WERI-Rb-1 (cell line): ENCODE measurements at regions not wholly inside any gene's neighbourhood (a gene's known extent, or its start where the extent isn't known, plus 50 kb on each side); places are given as distances from the start of the nearest gene placed in this dataset.

Source experiments
- DNase-seq: peaks from one replicate; pipeline ENCODE4 v3.0.0-alpha.2; 2020
- H3K27ac ChIP-seq: fragments of 250-450 bp; sonication (Bioruptor Pico); 2 replicates; pipeline ENCODE4 v1.5.1; 2020; ENCODE audit warnings: mild to moderate bottlenecking, moderate library complexity
- H3K27me3 ChIP-seq: fragments of 250-450 bp; sonication (Bioruptor Pico); 2 replicates; pipeline ENCODE4 v1.5.1; 2021; ENCODE audit warnings: mild to moderate bottlenecking, low read depth, moderate library complexity; ENCODE audit not compliant: insufficient read depth, severe bottlenecking
- H3K36me3 ChIP-seq: fragments of 250-450 bp; sonication (Bioruptor Pico); 2 replicates; pipeline ENCODE4 v1.5.1; 2020; ENCODE audit warnings: mild to moderate bottlenecking, moderate library complexity
- H3K4me3 ChIP-seq: 2 replicates; pipeline ENCODE4 v1.5.1; 2011; ENCODE audit warnings: low read depth, mild to moderate bottlenecking, control low read depth, low read length
- H3K9me3 ChIP-seq: fragments of 250-450 bp; sonication (Bioruptor Pico); 2 replicates; pipeline ENCODE4 v1.5.1; 2021; ENCODE audit warnings: mild to moderate bottlenecking, moderate library complexity; ENCODE audit not compliant: severe bottlenecking
- TF ChIP-seq, protein P1 (sequence below): IDR thresholded peaks from 2 replicates; pipeline ENCODE4 v1.5.1; 2011; ENCODE audit warnings: low read depth, mild to moderate bottlenecking, control low read depth, inconsistent platforms, low read length

DNA sequence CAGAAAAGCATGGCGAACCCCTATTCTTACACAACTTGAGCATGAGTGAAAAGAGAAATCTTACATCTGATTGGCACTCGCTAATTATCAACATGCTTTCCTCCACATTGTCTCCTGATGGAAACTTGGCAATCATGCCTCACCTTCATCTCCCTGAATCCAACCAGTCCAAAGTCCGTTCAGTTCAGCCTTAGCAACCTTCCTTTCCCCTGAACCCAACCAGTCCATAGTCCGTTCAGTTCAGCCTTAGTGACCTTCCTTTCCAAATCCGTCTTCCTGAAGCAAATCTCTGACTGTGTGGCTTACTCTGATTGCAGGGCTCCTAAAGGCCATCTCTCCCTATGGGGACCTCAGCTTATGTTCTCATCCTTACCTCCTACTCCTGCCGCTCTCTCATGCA is 538.3 kb upstream of the CLINT1 start:
- no peak for DNase-seq
- H3K27me3 ChIP-seq: no peaks in the 10 kb centered on the region
- no peaks in the 10 kb centered on the region for H3K36me3 ChIP-seq
- H3K9me3 ChIP-seq: no peaks in the 10 kb centered on the region
- no peak overlapping the region for H3K4me3 ChIP-seq
- TF ChIP-seq, protein P1, sequence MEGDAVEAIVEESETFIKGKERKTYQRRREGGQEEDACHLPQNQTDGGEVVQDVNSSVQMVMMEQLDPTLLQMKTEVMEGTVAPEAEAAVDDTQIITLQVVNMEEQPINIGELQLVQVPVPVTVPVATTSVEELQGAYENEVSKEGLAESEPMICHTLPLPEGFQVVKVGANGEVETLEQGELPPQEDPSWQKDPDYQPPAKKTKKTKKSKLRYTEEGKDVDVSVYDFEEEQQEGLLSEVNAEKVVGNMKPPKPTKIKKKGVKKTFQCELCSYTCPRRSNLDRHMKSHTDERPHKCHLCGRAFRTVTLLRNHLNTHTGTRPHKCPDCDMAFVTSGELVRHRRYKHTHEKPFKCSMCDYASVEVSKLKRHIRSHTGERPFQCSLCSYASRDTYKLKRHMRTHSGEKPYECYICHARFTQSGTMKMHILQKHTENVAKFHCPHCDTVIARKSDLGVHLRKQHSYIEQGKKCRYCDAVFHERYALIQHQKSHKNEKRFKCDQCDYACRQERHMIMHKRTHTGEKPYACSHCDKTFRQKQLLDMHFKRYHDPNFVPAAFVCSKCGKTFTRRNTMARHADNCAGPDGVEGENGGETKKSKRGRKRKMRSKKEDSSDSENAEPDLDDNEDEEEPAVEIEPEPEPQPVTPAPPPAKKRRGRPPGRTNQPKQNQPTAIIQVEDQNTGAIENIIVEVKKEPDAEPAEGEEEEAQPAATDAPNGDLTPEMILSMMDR: no peak
- no peak overlapping the region for H3K27ac ChIP-seq

DNA sequence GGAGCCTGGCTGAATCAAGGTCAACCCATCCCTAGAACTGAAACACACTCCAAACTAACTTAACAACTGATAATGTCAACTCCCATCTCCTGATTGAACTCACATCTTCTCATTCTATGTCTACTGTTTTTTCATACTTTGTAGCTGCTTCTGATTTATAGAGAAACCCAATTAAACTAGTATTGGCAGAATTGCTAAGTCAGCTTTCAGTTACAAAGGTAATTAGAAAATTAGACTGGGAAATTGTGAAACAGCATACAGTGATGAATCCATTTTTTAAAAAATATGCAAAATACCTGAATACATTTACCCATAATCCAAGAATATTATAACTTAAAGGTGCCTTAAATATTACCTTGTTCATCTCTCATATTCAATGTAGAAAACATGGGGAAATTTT is 535.2 kb upstream of the CLINT1 start:
- Histone ChIP-seq H3K27ac (no peak overlapping the region), H3K9me3 (no peaks in the 10 kb centered on the region), H3K27me3 (no peaks in the 10 kb centered on the region), H3K36me3 (no peaks in the 10 kb centered on the region), H3K4me3 (no peak overlapping the region)
- no peak for DNase-seq
- TF ChIP-seq, protein P1: no peak

DNA sequence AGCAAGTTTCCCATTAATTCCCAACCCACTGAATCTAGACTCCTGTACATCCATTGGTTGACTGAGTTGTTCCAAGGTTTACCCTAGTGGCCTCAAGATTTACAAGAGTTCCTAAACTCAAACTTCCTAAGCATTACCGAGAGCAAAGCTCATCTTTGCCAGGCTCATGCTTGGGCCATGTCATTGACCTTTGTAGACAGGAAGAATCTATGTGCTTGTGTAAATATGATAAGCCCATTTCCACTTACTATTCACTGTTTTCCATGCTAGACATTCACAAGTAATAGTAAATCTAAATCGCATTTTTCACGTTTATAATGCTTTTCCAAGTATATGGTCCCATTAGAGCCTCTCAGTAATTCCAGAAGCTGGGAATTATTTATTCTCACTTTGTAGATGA is 534.5 kb upstream of the CLINT1 start:
- no peak for DNase-seq
- no peak overlapping the region for H3K4me3 ChIP-seq
- TF ChIP-seq, protein P1: no peak
- H3K36me3 ChIP-seq: no peaks in the 10 kb centered on the region
- H3K27me3 ChIP-seq: no peaks in the 10 kb centered on the region
- H3K9me3 ChIP-seq: no peaks in the 10 kb centered on the region
- no peak overlapping the region for H3K27ac ChIP-seq

DNA sequence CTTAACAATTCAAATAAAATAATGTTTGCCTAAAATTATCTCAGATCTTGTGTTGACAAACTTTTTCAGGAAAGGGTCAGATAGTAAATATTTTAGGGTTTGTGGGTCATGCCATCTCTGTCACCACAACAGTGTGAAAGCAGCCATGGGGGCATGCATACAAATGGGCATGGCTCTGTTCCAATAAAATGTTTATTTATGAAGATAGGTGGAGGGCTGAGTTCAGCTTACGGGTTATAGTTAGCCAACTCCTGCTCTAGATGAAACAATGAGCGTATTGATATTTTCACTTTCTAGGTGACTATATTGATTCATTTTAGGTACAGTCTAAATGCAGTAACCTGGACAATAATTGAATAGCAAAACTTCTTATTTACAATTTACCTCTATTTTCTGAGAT is 533.8 kb upstream of the CLINT1 start:
- no peak overlapping the region for H3K4me3 ChIP-seq
- no peaks in the 10 kb centered on the region for H3K36me3 ChIP-seq
- H3K27me3 ChIP-seq: no peaks in the 10 kb centered on the region
- TF ChIP-seq, protein P1: no peak
- no peaks in the 10 kb centered on the region for H3K9me3 ChIP-seq
- no peak overlapping the region for H3K27ac ChIP-seq
- no peak for DNase-seq

DNA sequence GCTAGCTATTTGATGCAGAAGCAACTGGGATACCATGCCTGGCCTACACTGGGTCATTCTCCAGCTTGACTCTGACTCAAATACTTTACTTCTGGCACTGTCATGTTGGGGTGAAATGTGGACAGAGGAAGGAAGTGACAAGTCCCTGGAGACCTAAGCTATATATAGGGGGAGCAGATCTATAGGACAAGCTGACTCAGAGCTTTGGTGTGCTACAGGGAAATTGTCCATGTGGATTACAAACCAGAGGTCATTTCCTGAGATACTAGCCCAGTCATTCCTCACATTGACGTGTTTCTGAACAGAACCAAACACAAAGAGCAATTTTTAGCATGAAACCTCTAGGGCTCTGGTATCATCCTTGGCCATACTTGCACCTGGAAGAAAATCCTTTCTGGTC is 531.6 kb upstream of the CLINT1 start:
- Histone ChIP-seq H3K36me3 (no peaks in the 10 kb centered on the region), H3K9me3 (no peaks in the 10 kb centered on the region), H3K4me3 (no peak overlapping the region), H3K27me3 (no peaks in the 10 kb centered on the region), H3K27ac (no peak overlapping the region)
- DNase-seq: no peak
- TF ChIP-seq, protein P1: no peak

DNA sequence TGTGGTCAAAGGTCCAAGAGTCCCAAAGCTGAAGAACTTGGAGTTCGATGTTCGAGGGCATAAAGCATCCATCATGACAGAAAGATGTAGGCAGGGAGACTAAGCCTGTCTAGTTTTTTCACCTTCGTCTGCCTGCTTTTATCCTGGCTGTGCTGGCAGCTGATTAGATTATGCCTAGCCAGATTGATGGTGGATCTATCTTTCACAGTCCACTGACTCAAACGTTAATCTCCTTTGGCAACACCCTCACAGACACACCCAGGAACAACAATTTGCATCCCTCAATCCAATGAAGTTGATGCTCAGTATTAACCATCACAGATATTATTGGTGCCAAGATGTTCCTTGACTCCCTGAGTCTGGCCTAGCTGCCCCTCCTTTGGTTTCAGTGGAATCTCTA is 530.8 kb upstream of the CLINT1 start:
- peak; percentile 73 for DNase-seq

More for the DNA sequence above, 530.8 kb upstream of the CLINT1 start:
- H3K36me3 ChIP-seq: no peaks in the 10 kb centered on the region
- TF ChIP-seq, protein P1: no peak
- H3K4me3 ChIP-seq: no peak overlapping the region
- no peaks in the 10 kb centered on the region for H3K9me3 ChIP-seq
- no peaks in the 10 kb centered on the region for H3K27me3 ChIP-seq
- H3K27ac ChIP-seq: no peak overlapping the region
